GM23338 (cell line): ENCODE measurements at regions not wholly inside any gene's neighbourhood (a gene's known extent, or its start where the extent isn't known, plus 50 kb on each side); places are given as distances from the start of the nearest gene placed in this dataset.

ENCODE experiments used
- ATAC-seq: fragments of 200-7000 bp; cut with Tn5 transposase; 3 replicates; pipeline ENCODE4 v1.9.1; 2020
- DNase-seq: peaks from one replicate; pipeline ENCODE4 v3.0.0-alpha.2; 2015; ENCODE audit warnings: low spot score
- H2AFZ ChIP-seq: fragments of 200-600 bp; sonication (generic); 2 replicates; pipeline ENCODE4 v1.8.0; 2016; ENCODE audit warnings: antibody characterized with exemption, mild to moderate bottlenecking, moderate library complexity
- H3F3A ChIP-seq: fragments of 200-600 bp; sonication (generic); replicated peaks from 2 replicates; pipeline ENCODE4 v1.8.0; 2017; ENCODE audit warnings: antibody characterized with exemption, mixed run types, low read depth
- H3K27ac ChIP-seq: fragments of 200-600 bp; sonication (generic); 2 replicates; pipeline ENCODE4 v1.6.1; 2016; ENCODE audit warnings: low read depth
- H3K27me3 ChIP-seq: fragments of 200-600 bp; sonication (generic); 2 replicates; pipeline ENCODE4 v1.8.0; 2016; ENCODE audit warnings: mild to moderate bottlenecking, mixed run types, moderate library complexity; ENCODE audit not compliant: insufficient read depth
- H3K36me3 ChIP-seq: fragments of 200-600 bp; sonication (generic); 2 replicates; pipeline ENCODE4 v1.8.0; 2016; ENCODE audit warnings: mild to moderate bottlenecking; ENCODE audit not compliant: insufficient read depth
- H3K4me1 ChIP-seq: fragments of 200-600 bp; sonication (generic); 2 replicates; pipeline ENCODE4 v1.8.0; 2016; ENCODE audit warnings: mild to moderate bottlenecking, moderate library complexity; ENCODE audit not compliant: insufficient read depth
- H3K4me2 ChIP-seq: fragments of 200-600 bp; sonication (generic); 2 replicates; pipeline ENCODE4 v1.7.1; 2017; ENCODE audit warnings: mixed run types
- H3K4me3 ChIP-seq: fragments of 200-600 bp; sonication (generic); 2 replicates; pipeline ENCODE4 v1.6.1; 2016; ENCODE audit warnings: mixed run types
- H3K79me2 ChIP-seq: fragments of 200-600 bp; sonication (generic); replicated peaks from 2 replicates; pipeline ENCODE4 v1.8.0; 2017; ENCODE audit warnings: mild to moderate bottlenecking; ENCODE audit not compliant: insufficient read depth
- H3K9me2 ChIP-seq: fragments of 200-600 bp; sonication (generic); 2 replicates; pipeline ENCODE4 v1.8.0; 2017; ENCODE audit not compliant: insufficient read depth
- H4K20me1 ChIP-seq: fragments of 200-600 bp; sonication (generic); replicated peaks from 2 replicates; pipeline ENCODE4 v1.8.0; 2017; ENCODE audit warnings: mild to moderate bottlenecking; ENCODE audit not compliant: insufficient read depth
- H3K27ac Mint-ChIP-seq: 2 replicates; pipeline ENCODE4 v1.8.0; 2020; ENCODE audit warnings: inconsistent platforms, mild to moderate bottlenecking, moderate library complexity, mixed read lengths
- H3K27me3 Mint-ChIP-seq: 3 replicates; pipeline ENCODE4 v1.8.0; 2022; ENCODE audit warnings: low read depth, mild to moderate bottlenecking, moderate library complexity, mixed read lengths, inconsistent platforms; ENCODE audit not compliant: insufficient read depth, poor library complexity
- H3K36me3 Mint-ChIP-seq: 3 replicates; pipeline ENCODE4 v1.8.0; 2021; ENCODE audit warnings: low read depth, mild to moderate bottlenecking, inconsistent platforms, moderate library complexity, mixed read lengths
- H3K4me1 Mint-ChIP-seq: 3 replicates; pipeline ENCODE4 v1.8.0; 2020; ENCODE audit warnings: mild to moderate bottlenecking, inconsistent platforms, mixed read lengths
- H3K4me3 Mint-ChIP-seq: 3 replicates; pipeline ENCODE4 v1.8.0; 2021; ENCODE audit warnings: moderate library complexity, mild to moderate bottlenecking, inconsistent platforms, mixed read lengths
- H3K9me3 Mint-ChIP-seq: 3 replicates; pipeline ENCODE4 v1.8.0; 2020; ENCODE audit warnings: moderate library complexity, mild to moderate bottlenecking, inconsistent platforms, mixed read lengths
- EZH2phosphoT487 ChIP-seq: fragments of 200-600 bp; sonication (generic); IDR thresholded peaks from one replicate; pipeline ENCODE4 v1.8.1; 2018; ENCODE audit warnings: antibody characterized with exemption; ENCODE audit not compliant: unreplicated experiment
- STAT1 ChIP-seq: IDR thresholded peaks from one replicate; pipeline ENCODE4 v1.6.1; 2016; ENCODE audit warnings: antibody characterized with exemption; ENCODE audit not compliant: unreplicated experiment
- TF ChIP-seq, protein P1 (sequence below): fragments of 250-450 bp; sonication (Bioruptor Pico); IDR thresholded peaks from 2 replicates; pipeline ENCODE4 v1.5.0; 2020; ENCODE audit warnings: mild to moderate bottlenecking, moderate library complexity
- TF ChIP-seq, protein P2 (sequence below): IDR thresholded peaks from 2 replicates; pipeline ENCODE4 v1.6.1; 2016; ENCODE audit warnings: antibody characterized with exemption
- TF ChIP-seq, protein P3 (sequence below): IDR thresholded peaks from one replicate; pipeline ENCODE4 v1.6.1; 2018; ENCODE audit warnings: antibody characterized with exemption; ENCODE audit not compliant: unreplicated experiment

DNA sequence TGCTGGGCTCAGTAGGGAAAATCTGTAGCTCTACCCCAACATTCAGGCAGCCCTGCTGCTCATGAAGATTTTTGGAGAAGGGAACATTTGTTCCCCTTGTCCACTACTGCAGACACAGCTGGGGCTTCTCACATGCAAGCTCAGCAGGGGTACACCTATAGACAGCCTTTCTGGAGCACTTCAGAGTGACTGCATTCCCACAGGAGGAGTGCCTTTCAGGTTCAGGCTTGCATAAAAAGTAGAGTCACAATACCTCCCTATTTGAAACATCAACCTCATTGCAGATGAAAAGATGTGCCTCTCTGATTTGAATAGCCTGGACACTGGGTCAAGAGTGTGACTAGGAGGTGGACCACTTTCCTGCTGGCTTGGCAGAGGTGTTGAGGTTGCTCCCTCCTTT is 53.3 kb upstream of the NAP1L2 start (continued):
- TF ChIP-seq, protein P1, sequence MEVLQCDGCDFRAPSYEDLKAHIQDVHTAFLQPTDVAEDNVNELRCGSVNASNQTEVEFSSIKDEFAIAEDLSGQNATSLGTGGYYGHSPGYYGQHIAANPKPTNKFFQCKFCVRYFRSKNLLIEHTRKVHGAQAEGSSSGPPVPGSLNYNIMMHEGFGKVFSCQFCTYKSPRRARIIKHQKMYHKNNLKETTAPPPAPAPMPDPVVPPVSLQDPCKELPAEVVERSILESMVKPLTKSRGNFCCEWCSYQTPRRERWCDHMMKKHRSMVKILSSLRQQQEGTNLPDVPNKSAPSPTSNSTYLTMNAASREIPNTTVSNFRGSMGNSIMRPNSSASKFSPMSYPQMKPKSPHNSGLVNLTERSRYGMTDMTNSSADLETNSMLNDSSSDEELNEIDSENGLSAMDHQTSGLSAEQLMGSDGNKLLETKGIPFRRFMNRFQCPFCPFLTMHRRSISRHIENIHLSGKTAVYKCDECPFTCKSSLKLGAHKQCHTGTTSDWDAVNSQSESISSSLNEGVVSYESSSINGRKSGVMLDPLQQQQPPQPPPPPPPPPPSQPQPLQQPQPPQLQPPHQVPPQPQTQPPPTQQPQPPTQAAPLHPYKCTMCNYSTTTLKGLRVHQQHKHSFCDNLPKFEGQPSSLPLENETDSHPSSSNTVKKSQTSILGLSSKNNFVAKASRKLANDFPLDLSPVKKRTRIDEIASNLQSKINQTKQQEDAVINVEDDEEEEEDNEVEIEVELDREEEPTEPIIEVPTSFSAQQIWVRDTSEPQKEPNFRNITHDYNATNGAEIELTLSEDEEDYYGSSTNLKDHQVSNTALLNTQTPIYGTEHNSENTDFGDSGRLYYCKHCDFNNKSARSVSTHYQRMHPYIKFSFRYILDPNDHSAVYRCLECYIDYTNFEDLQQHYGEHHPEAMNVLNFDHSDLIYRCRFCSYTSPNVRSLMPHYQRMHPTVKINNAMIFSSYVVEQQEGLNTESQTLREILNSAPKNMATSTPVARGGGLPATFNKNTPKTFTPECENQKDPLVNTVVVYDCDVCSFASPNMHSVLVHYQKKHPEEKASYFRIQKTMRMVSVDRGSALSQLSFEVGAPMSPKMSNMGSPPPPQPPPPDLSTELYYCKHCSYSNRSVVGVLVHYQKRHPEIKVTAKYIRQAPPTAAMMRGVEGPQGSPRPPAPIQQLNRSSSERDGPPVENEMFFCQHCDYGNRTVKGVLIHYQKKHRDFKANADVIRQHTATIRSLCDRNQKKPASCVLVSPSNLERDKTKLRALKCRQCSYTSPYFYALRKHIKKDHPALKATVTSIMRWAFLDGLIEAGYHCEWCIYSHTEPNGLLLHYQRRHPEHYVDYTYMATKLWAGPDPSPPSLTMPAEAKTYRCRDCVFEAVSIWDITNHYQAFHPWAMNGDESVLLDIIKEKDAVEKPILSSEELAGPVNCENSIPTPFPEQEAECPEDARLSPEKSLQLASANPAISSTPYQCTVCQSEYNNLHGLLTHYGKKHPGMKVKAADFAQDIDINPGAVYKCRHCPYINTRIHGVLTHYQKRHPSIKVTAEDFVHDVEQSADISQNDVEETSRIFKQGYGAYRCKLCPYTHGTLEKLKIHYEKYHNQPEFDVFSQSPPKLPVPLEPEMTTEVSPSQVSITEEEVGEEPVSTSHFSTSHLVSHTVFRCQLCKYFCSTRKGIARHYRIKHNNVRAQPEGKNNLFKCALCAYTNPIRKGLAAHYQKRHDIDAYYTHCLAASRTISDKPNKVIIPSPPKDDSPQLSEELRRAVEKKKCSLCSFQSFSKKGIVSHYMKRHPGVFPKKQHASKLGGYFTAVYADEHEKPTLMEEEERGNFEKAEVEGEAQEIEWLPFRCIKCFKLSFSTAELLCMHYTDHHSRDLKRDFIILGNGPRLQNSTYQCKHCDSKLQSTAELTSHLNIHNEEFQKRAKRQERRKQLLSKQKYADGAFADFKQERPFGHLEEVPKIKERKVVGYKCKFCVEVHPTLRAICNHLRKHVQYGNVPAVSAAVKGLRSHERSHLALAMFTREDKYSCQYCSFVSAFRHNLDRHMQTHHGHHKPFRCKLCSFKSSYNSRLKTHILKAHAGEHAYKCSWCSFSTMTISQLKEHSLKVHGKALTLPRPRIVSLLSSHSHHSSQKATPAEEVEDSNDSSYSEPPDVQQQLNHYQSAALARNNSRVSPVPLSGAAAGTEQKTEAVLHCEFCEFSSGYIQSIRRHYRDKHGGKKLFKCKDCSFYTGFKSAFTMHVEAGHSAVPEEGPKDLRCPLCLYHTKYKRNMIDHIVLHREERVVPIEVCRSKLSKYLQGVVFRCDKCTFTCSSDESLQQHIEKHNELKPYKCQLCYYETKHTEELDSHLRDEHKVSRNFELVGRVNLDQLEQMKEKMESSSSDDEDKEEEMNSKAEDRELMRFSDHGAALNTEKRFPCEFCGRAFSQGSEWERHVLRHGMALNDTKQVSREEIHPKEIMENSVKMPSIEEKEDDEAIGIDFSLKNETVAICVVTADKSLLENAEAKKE, result no peak

DNA sequence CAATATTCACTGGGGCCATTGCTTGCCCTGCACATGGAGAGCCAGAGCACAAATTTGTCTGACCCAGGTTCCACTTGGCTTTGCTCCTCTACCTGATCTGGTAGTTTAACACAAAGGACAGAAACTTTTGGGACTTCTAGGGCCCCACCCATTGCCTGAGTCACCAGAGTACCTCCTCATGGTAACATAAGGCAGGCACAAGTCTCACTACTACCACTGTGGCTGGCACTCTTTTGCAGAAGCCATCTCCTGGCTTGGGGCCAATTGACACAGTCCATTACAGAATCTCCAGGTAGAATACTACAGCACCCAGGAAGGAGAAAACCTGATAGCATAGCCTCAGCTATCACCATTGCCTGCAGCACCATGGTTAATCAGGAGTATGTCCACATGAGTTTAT is 52.6 kb upstream of the NAP1L2 start:
- H3K4me3 ChIP-seq, result no peak overlapping the region
- H2AFZ ChIP-seq, result no peak overlapping the region
- H3K9me3 Mint-ChIP-seq, result no peaks in the 10 kb centered on the region
- ATAC-seq, result no peak
- H3K4me1 ChIP-seq, result no peaks in the 10 kb centered on the region
- H3K27me3 Mint-ChIP-seq, result no peaks in the 10 kb centered on the region
- no peak overlapping the region for H3K27ac ChIP-seq
- no peak overlapping the region for H3K27ac Mint-ChIP-seq
- no peaks in the 10 kb centered on the region for H3K36me3 ChIP-seq
- H3F3A ChIP-seq, result no peaks in the 10 kb centered on the region
- H3K4me2 ChIP-seq, result no peak overlapping the region
- H3K4me1 Mint-ChIP-seq, result peaks cover 5% of the 10 kb centered on the region; the same call in 1 of the 3 replicates
- H3K79me2 ChIP-seq, result no peaks in the 10 kb centered on the region
- DNase-seq, result no peak
- TF ChIP-seq, protein P2, sequence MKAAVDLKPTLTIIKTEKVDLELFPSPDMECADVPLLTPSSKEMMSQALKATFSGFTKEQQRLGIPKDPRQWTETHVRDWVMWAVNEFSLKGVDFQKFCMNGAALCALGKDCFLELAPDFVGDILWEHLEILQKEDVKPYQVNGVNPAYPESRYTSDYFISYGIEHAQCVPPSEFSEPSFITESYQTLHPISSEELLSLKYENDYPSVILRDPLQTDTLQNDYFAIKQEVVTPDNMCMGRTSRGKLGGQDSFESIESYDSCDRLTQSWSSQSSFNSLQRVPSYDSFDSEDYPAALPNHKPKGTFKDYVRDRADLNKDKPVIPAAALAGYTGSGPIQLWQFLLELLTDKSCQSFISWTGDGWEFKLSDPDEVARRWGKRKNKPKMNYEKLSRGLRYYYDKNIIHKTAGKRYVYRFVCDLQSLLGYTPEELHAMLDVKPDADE, result no peak
- TF ChIP-seq, protein P3, sequence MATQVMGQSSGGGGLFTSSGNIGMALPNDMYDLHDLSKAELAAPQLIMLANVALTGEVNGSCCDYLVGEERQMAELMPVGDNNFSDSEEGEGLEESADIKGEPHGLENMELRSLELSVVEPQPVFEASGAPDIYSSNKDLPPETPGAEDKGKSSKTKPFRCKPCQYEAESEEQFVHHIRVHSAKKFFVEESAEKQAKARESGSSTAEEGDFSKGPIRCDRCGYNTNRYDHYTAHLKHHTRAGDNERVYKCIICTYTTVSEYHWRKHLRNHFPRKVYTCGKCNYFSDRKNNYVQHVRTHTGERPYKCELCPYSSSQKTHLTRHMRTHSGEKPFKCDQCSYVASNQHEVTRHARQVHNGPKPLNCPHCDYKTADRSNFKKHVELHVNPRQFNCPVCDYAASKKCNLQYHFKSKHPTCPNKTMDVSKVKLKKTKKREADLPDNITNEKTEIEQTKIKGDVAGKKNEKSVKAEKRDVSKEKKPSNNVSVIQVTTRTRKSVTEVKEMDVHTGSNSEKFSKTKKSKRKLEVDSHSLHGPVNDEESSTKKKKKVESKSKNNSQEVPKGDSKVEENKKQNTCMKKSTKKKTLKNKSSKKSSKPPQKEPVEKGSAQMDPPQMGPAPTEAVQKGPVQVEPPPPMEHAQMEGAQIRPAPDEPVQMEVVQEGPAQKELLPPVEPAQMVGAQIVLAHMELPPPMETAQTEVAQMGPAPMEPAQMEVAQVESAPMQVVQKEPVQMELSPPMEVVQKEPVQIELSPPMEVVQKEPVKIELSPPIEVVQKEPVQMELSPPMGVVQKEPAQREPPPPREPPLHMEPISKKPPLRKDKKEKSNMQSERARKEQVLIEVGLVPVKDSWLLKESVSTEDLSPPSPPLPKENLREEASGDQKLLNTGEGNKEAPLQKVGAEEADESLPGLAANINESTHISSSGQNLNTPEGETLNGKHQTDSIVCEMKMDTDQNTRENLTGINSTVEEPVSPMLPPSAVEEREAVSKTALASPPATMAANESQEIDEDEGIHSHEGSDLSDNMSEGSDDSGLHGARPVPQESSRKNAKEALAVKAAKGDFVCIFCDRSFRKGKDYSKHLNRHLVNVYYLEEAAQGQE, result no peak
- TF ChIP-seq EZH2phosphoT487, result no peak
- no peak for TF ChIP-seq STAT1
- no peaks in the 10 kb centered on the region for H4K20me1 ChIP-seq
- no peaks in the 10 kb centered on the region for H3K36me3 Mint-ChIP-seq
- no peak overlapping the region for H3K4me3 Mint-ChIP-seq
- H3K9me2 ChIP-seq, result no peaks in the 10 kb centered on the region
- H3K27me3 ChIP-seq, result no peaks in the 10 kb centered on the region
